ENCODE measurements at regions not wholly inside any gene's neighbourhood (a gene's known extent, or its start where the extent isn't known, plus 50 kb on each side); places are given as distances from the start of the nearest gene placed in this dataset.
A peak's percentile ranks its signal among the peaks of the same experiment; 100 is the strongest.

DNA sequence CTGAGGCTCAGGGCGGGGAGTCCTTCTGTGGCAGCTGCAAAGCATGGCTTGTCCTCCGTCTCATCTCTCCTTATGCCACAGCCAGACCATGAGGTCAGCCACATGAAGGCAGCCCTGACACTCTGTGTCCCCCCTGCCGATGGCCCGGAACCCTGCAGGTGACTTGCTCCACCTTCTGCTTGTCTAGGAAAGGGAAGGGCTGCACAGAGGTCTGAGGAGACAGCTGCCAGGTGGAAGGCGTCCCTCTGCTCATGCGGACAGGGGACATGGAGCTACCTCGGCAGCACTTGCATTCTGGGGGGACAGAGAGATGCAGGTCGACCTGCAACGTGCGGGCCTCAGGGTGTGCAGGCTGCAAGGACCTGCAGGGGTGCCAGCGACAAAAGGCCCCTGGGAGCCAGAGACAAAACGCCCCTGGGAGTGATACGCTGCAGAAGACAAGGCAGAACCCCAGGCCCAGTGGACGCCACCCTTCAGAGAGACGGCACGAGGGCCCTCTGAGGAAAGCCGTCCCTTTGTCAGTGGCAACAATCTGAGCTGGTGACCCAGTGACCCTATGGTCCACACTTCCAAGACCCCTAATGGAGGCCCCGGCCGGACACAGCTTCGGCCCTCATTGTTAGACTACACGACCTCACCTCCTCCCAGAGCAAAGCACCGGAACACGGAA lies 205.2 kb upstream of the PPP2R2D start:
- Mint-ChIP-seq H3K4me3 (ENCODE audit: unreplicated experiment) (no peak overlapping the region), H3K9me3 (ENCODE audit: unreplicated experiment) (peaks cover 16% of the 10 kb centered on the region), H3K36me3 (ENCODE audit: unreplicated experiment) (peaks cover 4% of the 10 kb centered on the region), H3K27ac (ENCODE audit: unreplicated experiment) (no peak overlapping the region), H3K27me3 (ENCODE audit: unreplicated experiment) (no peaks in the 10 kb centered on the region), H3K4me1 (ENCODE audit: unreplicated experiment) (no peaks in the 10 kb centered on the region)
- DNase-seq (ENCODE audit: extremely low spot score, unreplicated experiment), result peak; percentile 73
- TF ChIP-seq, protein P1, sequence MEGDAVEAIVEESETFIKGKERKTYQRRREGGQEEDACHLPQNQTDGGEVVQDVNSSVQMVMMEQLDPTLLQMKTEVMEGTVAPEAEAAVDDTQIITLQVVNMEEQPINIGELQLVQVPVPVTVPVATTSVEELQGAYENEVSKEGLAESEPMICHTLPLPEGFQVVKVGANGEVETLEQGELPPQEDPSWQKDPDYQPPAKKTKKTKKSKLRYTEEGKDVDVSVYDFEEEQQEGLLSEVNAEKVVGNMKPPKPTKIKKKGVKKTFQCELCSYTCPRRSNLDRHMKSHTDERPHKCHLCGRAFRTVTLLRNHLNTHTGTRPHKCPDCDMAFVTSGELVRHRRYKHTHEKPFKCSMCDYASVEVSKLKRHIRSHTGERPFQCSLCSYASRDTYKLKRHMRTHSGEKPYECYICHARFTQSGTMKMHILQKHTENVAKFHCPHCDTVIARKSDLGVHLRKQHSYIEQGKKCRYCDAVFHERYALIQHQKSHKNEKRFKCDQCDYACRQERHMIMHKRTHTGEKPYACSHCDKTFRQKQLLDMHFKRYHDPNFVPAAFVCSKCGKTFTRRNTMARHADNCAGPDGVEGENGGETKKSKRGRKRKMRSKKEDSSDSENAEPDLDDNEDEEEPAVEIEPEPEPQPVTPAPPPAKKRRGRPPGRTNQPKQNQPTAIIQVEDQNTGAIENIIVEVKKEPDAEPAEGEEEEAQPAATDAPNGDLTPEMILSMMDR (IDR thresholded peaks at IDR 0.05), result no peak

- TF ChIP-seq, protein P1 (IDR thresholded peaks at IDR 0.05), result no peak
- no peaks in the 10 kb centered on the region for H3K4me1 Mint-ChIP-seq (ENCODE audit: unreplicated experiment)
- peaks cover 10% of the 10 kb centered on the region for H3K9me3 Mint-ChIP-seq (ENCODE audit: unreplicated experiment)
- no peaks in the 10 kb centered on the region for H3K36me3 Mint-ChIP-seq (ENCODE audit: unreplicated experiment)
- no peaks in the 10 kb centered on the region for H3K27me3 Mint-ChIP-seq (ENCODE audit: unreplicated experiment)
- DNase-seq (ENCODE audit: extremely low spot score, unreplicated experiment), result peak; percentile 46
- no peak overlapping the region for H3K4me3 Mint-ChIP-seq (ENCODE audit: unreplicated experiment)
- H3K27ac Mint-ChIP-seq (ENCODE audit: unreplicated experiment), result no peak overlapping the region
These were observed 203.2 kb upstream of the PPP2R2D start for GRCh38 chr10:131697476-131698128.

DNA sequence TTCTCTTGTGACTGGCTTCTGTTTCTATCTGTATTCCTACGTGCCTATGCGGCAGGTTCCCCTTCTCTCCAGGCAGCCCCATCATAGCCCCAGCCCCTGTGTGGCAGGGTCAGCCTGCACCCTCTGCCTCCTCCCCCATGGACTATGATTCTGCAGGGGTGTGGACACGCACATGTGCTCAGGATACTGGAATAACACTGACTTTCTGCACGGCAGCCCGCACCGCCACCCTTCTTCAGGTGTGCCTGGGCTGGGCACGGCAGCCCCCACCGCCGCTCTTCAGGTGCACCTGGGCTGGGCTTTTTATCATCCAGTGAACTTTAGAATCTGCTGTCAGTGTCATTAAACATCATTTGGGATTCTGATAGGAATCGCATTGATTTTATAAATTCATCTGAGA lies 202.6 kb upstream of the PPP2R2D start:
- DNase-seq (ENCODE audit: extremely low spot score, unreplicated experiment), result no peak
- Mint-ChIP-seq H3K4me1 (ENCODE audit: unreplicated experiment) (no peaks in the 10 kb centered on the region), H3K36me3 (ENCODE audit: unreplicated experiment) (no peaks in the 10 kb centered on the region), H3K27ac (ENCODE audit: unreplicated experiment) (no peak overlapping the region), H3K9me3 (ENCODE audit: unreplicated experiment) (peaks cover 12% of the 10 kb centered on the region), H3K27me3 (ENCODE audit: unreplicated experiment) (no peaks in the 10 kb centered on the region), H3K4me3 (ENCODE audit: unreplicated experiment) (no peak overlapping the region)
- TF ChIP-seq, protein P1 (IDR thresholded peaks at IDR 0.05), result no peak

DNA sequence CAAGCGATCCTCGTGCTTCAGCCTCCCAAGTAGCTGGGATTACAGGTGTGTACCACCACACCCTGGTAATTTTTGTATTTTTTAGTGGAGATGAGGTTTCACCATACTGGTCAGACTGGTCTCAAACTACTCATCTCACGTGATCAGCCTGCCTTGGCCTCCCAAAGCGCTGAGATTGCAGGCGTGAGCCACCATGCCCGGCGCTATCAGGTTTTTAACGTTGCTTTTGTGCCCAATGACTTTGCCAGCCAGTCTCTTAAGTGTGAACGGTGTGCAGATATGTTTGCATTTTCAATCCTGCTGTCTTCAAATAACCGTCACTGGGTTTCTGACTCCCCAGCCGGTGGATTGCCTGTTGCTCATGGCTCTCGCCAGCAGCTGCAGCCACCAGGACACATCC lies 201.8 kb upstream of the PPP2R2D start:
- DNase-seq (ENCODE audit: extremely low spot score, unreplicated experiment), result no peak
- H3K36me3 Mint-ChIP-seq (ENCODE audit: unreplicated experiment), result no peaks in the 10 kb centered on the region
- H3K27ac Mint-ChIP-seq (ENCODE audit: unreplicated experiment), result no peak overlapping the region
- H3K4me3 Mint-ChIP-seq (ENCODE audit: unreplicated experiment), result no peak overlapping the region
- H3K4me1 Mint-ChIP-seq (ENCODE audit: unreplicated experiment), result no peaks in the 10 kb centered on the region
- TF ChIP-seq, protein P1 (IDR thresholded peaks at IDR 0.05), result no peak
- no peaks in the 10 kb centered on the region for H3K27me3 Mint-ChIP-seq (ENCODE audit: unreplicated experiment)
- H3K9me3 Mint-ChIP-seq (ENCODE audit: unreplicated experiment), result peaks cover 9% of the 10 kb centered on the region

DNA sequence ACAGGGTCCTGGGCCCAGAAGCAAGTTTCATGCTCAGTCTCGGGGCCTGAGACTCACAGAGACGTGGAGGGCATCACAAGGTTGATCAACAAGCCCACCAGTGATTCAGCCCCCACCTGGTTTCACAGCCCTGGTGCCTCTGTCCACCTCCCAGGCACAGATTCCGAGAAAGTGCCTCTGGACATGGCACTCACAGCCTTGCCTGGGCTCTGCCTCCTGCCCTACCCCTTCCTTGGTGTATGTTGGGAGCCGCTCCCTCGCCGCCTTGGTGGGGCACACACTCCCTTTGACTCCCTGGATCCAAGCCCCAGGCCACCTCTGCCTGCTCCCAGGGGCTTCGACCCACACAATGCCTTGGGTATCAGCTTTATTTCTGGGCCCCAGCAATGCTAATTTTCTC lies 200.8 kb upstream of the PPP2R2D start:
- peak; percentile 73 for DNase-seq (ENCODE audit: extremely low spot score, unreplicated experiment)
- no peaks in the 10 kb centered on the region for H3K27me3 Mint-ChIP-seq (ENCODE audit: unreplicated experiment)
- no peak overlapping the region for H3K4me3 Mint-ChIP-seq (ENCODE audit: unreplicated experiment)
- TF ChIP-seq, protein P1 (IDR thresholded peaks at IDR 0.05), result no peak
- H3K9me3 Mint-ChIP-seq (ENCODE audit: unreplicated experiment), result peaks cover 8% of the 10 kb centered on the region
- H3K36me3 Mint-ChIP-seq (ENCODE audit: unreplicated experiment), result no peaks in the 10 kb centered on the region
- H3K27ac Mint-ChIP-seq (ENCODE audit: unreplicated experiment), result no peak overlapping the region
- no peaks in the 10 kb centered on the region for H3K4me1 Mint-ChIP-seq (ENCODE audit: unreplicated experiment)

Measured in osteocyte (in vitro differentiated cells).